HG02588 (cell line): ENCODE measurements at regions not wholly inside any gene's neighbourhood (a gene's known extent, or its start where the extent isn't known, plus 50 kb on each side); places are given as distances from the start of the nearest gene placed in this dataset.
A peak's percentile ranks its signal among the peaks of the same experiment; 100 is the strongest.

ENCODE experiments used
- ATAC-seq: cut with Tn5 transposase; IDR thresholded peaks from one replicate; pipeline ENCODE4 v1.9.1; 2021; ENCODE audit warnings: mild to moderate bottlenecking, moderate library complexity; ENCODE audit not compliant: unreplicated experiment

DNA sequence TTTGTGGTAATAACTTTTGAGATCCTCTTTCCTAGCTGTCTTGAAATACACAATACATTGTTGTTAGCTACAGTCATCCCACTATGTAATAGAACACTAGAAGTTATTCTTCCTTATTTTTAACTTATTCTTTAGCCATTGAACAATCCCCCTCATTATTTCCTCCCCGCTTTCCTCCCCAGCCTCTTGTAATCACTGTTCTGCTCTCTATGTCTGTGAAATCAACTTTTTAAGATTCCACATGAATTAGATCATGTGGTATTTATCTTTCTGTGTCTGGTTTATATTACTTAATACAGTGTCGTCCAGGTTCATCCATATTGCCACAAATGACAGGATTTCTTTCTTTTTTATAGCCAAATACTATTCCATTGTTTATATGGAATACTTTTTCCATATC lies 72.9 kb downstream of the SLC10A2 start:
- ATAC-seq, result no peak

DNA sequence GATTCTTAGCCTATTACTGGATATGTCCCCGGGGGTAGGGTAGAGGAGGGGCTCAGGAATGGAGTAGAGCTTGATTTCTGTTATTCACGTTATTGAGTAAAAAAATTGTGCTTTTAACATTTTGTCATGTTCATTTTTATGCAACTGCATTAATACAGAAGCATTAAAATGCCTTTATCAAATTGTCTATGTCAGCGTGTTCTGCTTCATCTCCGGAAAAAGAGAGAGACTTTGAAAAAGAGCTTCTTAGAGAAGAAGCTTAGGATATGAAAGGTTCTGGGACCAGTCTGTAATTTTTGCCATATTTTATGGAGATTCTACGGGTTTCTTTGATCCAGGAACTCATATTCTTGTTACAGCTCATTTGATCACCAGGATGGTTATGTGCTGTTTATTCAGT lies 82.0 kb downstream of the SLC10A2 start:
- no peak for ATAC-seq

DNA sequence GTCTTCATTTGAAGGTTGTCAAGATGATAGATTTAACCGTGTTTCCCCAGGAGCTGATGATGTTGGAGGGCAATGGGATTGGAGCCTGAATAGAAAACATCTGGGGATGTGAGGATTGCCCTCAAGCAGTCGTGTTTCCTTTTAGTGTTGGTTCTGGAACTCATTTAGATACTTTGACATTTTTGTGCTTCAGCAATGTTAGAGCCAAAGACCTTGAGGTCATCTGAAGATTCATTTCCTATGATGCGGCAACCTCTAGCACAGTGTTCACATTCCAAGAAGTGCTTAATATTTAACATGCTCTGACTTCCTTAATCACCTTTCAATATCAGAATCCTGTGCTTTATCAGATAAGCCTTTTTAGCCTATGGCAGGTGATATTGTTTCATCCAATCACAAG lies 82.7 kb downstream of the SLC10A2 start:
- ATAC-seq, result no peak

DNA sequence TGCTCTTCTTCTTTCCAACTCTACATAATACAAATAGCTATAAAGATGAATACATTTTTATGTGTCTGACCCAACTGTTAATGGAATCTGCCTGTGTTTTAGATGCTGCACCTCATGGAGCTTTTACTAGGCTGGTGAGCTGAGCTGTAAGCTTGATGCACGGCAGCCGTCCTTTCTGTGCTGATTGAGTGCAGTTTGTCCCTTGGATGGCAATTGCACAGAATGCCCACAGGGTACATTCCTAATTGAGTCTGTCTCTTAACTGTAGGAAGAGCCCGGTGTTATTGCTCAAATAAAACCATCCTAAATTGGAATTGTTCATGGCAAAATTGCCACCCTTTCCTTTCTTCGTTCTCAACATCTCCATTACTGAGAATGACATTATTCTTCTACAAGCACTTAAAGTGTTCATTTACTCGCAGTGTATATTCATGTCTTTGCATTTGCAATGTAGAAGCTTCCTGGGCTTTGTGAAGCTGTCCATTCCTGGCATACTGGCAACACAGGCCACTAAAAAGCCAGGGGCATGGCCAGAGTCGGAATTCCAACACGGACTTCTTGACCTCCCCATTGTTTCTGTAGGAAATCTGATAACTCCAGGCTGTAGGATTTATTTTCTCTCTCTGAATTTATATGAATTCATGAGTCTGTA lies 85.8 kb downstream of the SLC10A2 start:
- ATAC-seq, result no peak

DNA sequence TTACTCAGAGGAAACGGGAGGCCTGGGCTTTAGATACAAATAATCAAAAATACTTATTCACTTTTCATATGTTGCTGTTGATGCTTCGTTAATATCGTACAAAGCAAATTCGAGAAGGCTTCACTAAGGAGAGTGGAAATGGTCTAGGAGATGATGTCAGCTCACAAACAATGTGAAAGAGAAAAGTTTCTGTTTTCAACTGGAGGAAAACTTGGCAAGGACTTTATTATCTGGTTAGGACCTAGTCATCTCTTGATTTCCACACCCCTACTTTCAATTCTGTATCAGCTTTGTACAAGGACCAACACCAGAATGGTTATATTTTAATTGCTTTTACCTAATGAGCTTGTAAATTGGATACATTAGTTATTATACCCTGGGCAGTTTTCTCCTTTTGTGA lies 88.0 kb downstream of the SLC10A2 start:
- ATAC-seq, result no peak

DNA sequence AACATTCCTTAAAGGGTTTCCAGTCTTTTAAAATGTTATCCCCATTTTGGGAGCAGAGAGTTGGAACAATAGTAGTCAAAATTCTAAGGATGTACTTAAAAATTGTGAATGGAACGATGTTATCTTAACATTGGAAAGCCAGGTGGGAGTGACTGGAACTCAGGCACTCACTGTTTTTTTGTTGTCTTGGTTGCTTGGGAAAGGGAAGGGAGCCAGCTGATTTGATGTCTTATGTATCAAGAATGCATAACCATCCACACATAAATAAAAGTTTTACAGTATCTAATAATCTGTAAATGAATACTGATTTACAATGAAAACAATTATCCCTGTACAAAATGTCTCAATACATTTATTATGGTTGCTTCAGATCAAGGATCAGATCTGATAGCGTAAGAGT lies 88.7 kb downstream of the SLC10A2 start:
- ATAC-seq, result no peak

DNA sequence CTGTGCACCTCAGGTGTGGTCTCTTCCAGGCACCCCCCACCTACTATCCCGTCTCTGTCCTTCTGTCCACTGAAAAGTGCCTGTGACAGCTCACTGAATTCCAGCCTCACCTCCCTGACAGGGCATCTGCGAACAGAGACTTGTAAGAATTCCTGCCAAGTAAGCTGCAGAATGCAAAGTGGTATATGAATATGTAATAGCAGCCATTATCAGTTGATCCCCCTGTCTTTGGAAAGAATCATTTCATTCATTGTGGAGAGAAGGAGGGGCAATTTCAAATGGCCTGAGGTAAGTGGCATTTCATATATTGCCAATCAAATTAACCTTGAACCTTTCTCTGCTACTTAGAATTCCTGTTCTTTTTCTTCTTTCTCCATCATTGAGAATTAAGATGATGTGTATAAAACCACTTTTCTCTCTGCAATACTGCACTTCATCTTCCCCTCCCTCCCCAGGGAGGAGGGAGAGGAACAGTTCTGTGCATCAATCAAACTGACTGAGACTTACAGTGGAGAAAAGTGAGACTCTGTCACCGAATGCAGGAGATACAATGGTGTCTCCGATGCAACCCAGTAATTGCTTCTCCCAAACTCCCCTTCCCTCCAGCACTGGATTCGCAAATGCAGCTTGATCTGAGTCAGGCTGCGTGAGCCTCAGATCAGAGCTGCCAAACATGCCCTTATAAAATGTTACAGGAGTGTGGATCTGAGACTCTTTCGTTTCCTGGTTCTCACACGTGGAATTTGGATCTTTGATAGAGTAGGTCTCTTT lies 91.7 kb downstream of the SLC10A2 start:
- ATAC-seq, result no peak

DNA sequence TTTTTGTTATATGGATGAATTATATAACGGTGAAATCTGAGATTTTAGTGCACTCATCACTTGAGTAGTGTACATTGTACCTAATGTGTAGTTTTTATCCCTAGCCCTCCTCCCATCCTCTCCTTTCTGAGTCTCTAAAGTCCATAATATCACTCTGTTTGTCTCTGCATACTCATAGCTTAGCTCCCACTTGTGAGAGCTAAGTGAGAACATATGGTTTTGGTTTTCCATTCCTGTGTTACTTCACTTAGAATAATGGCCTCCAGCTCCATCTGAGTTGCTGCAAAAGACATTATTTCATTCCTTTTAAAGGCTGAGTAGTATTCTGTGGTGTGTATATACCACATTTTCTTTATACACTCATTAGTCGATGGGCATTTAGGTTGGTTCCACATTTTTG lies 94.0 kb downstream of the SLC10A2 start:
- no peak for ATAC-seq

DNA sequence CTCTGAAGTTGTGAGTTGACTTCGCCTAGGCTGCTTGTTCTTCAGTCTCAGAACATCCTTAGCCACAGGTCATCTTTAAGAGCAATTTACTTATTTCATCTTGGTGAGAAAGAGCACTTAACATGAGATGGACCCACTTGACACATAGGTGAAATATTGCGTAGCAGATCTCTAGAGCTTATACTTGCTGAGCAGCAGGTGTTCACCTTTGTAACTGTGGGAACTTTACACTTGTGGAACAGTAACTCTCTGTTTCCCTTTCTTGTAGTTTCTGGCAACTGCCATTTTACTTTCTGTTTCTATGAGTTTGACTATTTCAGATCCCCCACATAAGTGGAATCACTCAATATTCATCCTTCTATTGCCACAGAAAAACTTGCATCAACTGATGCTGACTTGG lies 95.7 kb downstream of the SLC10A2 start:
- peak; percentile 95 for ATAC-seq

DNA sequence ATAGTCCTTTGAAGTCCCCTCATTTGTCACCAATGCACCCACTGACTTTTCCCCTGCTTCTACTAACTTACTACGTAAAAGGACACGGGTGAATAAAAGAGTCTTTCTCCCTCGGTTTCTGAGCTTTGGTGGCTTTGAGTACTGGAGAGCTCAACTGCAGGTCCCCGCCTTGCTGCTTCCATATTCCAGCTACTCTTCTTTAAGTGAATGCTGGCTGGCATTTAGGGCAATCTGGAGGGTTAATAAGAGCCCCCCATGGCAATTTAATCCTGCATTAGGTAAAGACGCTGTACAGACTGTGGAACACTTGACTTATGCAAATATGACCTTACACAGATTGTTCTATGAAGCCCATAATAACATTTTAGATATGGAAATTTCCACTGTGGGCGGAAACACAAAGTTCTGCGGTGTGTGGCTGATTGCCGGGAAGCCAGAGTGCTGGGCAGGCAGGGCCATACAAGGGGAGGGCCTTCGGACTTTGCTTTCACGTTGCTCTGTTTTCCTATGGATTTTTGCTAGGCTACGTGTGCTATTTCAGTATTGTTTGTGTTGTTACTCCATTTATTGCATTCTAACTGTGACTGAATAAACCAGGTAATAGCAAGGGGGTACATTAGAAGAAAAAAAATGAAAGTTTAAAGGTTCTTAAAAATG lies 97.5 kb downstream of the SLC10A2 start:
- ATAC-seq, result no peak

DNA sequence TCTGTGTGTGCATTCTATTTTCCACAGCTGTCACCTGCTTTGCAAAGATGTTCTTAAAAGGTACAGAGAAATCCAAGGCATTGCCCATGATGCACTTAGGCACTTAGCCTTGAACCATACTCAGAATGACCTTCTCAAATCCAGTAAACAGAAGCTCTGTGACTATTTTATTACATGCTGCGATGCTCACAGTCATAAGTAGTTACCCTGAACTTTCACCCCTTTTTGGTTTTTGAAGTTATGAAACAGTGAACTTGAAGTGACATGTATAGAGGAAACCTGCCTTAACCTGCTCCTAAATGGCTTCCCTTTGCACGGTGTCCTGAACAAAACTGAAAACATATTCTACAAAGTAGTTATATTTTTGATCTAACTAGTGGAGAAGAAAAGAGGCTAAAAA lies 100.4 kb downstream of the SLC10A2 start:
- no peak for ATAC-seq

DNA sequence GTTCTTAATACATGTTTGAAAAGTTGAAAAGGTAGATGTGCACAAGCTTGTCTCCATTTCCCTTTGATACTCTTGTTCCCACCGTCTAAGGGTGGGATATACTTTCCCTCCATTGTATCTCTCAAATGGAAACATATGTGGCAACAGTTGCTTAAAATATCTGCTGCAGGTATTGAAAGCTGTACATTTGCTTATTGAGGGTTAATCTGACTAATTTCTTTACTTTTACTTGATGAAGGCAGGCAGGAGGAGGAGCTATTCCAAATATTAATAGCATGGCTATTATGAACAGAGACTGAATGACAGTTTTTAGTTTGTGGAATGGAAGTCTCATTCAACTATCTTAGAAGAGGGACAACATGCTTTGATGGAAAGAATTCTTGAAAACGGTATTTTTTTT lies 103.8 kb downstream of the SLC10A2 start:
- ATAC-seq, result no peak

DNA sequence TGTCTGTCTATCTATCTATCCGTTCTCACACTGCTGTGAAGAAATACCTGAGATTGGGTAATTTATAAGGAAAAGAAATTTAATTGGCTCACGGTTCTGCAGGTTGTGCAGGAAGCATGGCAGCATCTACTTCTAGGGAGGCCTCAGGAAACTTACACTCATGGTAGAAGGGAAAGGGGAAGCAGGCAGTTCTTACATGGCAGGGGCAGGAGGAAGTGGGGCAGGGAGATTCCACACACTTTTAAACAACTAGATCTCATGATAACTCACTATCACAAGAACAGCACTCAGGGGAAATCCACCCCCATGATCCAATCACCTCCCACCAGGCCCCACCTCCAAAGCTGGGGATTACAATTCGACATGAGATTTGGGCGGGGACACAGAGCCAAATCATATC lies 105.3 kb downstream of the SLC10A2 start:
- ATAC-seq, result no peak

DNA sequence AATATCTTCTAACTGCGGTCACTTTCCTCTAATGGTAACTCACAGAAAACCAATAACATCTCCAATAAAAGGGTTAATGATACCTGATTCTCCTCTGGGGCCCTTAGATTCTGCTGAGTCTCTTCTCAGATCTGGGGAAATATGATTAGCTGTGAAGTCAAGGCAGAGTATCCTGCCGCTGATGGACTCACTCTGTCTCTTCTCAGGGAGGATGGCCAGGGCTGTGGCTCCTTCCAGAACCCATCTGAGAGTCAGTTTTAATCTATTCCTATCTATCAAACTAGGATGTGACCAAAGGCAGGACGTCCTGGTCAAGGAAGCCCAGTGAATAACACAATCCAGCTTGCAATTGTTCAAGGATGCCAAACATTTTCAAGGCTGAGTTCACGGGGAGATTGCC lies 109.8 kb downstream of the SLC10A2 start:
- no peak for ATAC-seq

DNA sequence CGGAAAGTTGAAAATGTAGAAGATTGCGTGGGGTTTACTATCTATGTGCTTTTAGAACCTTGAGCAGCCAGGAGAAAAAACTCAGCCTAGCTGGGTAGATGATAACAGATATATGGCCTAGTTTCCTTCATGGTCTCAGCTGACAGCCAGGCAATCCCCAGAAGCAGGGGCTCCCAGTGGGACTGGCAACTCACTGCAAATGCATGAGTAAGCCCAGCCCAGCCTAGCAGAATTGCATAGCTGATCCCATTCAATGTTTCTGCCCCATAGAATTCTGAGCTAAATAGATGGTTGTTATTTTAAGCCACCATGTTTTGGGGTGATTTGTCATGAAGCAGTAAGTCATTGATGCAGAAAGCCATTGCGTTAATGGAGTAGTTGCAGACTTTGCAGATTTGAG lies 108.5 kb downstream of the ERCC5 start:
- ATAC-seq, result no peak

DNA sequence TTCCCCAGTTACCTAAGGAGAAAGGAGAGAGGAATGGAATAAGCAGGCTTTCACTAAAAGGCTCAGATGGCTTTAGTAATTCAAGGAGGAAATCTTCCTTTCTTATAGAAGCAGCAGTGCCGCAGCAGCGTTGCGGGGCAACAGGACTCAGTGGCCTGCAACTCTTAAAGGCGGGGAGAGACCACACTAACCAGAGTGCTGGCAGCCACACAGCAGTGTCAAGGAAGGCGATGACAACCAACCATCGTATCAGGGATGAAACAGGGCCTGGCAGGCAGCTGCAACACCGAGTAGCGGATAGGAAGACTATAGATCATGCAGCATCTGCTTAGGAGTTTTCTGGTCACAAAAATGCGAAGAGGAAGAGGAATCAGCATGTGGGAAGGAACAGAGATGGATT lies 106.0 kb downstream of the ERCC5 start:
- no peak for ATAC-seq

DNA sequence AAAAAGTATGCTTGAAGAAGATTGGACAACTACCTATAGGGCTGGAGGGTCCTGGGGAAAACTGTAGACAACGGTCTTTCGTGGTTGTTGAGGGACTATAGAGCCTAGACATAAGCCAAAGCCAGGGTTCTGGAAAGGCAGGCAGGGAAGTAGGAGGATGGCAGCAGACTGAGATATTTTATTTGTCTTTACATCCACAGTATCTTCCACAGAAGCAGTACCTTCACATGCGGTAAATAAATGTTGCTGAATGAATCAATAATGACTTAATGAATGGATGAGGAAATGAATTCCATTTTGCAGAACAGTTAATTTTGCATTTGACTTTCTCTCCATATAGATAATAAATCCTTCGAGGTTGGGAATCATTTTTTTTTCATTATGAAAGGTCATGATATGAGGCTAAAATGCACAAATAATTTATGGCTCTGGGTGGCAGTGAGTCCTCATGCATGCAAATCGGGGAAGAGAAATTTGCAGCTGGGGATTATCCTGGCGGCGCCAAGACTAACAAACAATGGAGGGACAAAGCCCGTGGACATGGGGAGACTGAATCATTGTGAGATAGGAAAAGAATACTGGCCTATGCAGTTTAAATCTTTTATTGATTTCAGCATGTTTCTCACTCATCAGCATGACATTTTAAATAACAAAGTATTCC lies 102.0 kb downstream of the ERCC5 start:
- ATAC-seq, result no peak

DNA sequence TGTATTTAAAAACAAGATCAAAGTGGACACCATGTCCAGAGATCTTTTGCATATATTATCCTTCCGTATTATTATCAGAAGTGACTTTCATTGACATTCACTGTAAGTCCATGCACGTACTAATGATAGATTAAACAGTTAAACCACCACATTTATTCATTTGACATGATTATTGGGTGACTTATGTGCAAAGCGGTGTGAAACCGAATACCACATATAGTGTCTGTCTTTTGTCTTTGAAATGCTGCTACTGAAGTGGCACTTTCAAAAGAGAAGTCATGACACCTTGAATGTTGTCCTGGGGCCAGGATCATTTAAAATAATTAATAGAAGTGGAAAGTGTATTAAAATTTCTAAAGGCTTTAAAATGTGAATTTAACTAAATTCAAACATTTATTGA lies 100.1 kb downstream of the ERCC5 start:
- ATAC-seq, result no peak

DNA sequence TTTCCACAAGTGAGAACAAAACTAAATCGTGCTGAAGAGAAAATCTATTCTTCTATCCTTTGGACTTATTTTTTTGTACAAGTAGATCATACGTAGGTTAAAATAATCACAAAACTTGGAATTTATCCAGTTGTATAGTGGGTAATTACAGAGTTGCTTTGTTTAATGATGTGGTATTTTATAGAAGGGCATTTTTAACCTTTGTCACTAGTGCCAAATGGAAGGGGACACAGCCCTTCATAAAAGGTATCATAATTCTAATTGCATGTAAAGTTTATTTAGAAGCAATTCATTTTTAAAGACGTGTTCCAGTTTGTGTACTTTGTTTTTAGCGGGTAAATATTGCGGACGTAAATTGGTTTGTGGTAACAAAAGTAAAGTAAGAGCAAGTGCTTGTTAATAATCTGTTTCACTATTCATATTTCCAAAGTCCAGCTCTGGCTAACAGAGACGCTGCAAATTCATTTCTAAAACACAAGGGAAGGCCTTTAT lies 99.5 kb downstream of the ERCC5 start:
- ATAC-seq, result no peak

DNA sequence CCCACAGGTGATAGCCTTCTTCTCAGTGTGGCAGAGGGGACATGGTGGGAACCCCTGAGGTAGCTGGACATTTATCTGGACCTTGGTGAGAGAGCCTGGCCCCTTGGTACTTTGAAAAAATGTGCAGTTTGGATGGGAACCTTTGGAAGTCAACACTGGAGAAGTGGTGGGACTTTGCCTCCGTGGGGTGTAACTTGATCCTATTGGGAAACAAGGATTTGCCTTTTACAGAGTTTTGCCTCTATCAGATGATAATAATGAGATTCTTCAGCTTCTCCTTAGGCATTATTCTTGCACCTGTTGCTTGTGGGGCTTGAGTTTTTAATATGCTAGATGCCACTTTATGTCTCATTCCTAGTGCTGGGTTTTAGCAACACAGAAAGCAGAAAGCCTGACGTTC lies 99.0 kb downstream of the ERCC5 start:
- no peak for ATAC-seq

DNA sequence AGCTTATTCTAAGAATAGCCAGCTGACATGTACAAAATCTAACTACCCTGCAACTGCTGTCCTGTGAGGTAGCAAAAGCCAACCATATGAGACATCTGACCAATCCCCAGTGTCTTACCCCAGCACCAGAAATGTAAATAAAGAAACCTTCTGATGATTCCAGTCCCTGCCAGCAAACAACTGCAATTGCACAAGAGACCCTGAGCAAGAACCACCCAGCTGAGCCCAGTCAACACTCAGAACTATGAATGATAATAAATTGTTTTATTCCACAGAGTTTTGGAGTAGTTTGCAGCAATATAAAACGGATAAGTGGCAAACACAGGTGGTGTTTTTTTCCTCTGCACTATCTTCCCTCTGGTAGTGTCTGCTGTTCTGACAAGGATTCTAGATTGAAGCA lies 94.9 kb downstream of the ERCC5 start:
- no peak for ATAC-seq

DNA sequence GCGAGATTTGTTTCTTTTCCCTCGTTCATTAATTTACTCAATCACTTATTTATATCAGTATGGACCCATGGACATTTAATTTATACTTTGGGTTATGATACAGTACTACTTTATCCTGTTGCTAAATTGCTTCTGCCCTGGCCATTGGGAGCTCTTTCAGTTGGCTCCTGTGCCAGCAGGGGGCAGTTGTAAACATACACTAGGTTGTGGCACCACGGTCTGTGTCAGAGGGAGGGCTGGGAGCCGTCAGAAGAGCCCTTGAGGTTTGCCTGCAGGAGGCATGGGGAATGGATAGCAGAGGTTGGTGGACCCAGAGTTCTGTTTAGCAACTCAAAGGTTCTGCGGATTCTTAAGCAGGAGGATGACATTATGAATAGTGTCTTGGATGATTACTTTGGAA lies 94.3 kb downstream of the ERCC5 start:
- ATAC-seq, result no peak
